ENCODE measurements at regions not wholly inside any gene's neighbourhood (a gene's known extent, or its start where the extent isn't known, plus 50 kb on each side); places are given as distances from the start of the nearest gene placed in this dataset.
A peak's percentile ranks its signal among the peaks of the same experiment; 100 is the strongest.

DNA sequence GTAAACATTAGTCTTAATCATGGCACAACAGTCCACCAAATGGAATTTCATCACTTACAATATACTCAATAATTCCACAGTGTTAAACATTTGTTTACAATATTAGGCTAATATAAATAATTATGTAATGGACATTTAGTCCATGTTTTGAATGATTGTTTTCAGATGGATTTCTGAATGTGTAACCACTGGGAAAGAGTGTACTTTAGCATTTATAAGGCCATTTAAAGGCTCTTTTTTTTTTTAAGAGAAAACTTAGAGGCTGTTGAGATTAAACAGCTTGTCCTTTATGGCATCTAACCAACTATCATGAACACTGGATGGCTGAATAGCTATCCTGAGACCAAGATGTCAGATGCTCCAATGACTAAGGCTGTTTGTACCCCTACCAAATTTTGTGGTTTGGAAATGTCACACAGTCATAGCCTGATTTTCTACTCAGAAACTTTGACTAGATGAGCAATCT lies 248.3 kb upstream of the GLI3 start:
- no peak for DNase-seq

- no peak for DNase-seq
Measured at GRCh38 chr7:42483886-42484285, 246.9 kb upstream of the GLI3 start.

- DNase-seq, result no peak
Measured at GRCh38 chr7:42479816-42480633, 243.0 kb upstream of the GLI3 start.

GRCh38 chr7:42479452-42479815 lies 242.4 kb upstream of the GLI3 start:
- DNase-seq, result no peak

GRCh38 chr7:42478717-42479116 lies 241.7 kb upstream of the GLI3 start:
- DNase-seq, result no peak

DNA sequence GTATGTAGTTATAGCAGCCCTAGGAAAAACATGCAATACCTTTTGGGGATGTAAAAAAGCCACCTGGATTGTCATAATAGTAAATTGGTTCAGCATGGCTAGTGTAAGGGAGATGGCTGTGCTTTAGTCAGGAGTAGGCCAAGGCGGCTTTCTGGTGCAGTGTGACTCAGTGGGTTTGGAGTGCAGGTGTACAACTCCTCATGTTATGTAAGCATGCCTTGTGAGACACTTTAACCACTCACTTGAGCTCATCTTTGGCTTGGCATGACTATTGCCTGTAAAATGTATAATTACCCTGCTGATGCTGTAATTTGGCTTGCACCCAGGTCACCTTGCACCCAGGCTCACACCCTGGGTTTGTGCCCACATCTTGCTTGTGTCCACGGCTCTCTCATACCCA lies 239.2 kb upstream of the GLI3 start:
- DNase-seq, result no peak

DNA sequence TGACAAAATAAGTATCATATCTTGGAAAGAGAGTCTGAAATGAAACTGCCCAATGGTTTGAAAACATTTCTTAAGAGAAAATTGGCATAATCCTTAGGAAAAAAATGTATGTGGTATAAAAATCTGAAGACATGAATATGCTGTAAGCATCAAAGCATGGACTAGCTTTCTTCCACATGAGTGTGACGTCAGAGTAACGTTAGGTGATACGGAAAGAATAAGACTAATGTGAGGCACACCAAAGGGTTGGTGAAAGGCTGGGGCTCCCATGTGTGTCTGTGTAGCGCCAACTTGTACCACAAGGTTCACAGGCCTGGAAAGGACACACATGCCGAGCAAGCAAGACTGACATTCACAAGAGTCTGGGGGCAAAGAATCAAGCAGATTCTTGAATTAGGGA lies 238.1 kb upstream of the GLI3 start:
- DNase-seq, result no peak

GRCh38 chr7:42473099-42473498 lies 236.1 kb upstream of the GLI3 start:
- no peak for DNase-seq

GRCh38 chr7:42471573-42472174 lies 234.7 kb upstream of the GLI3 start:
- DNase-seq, result no peak

DNA sequence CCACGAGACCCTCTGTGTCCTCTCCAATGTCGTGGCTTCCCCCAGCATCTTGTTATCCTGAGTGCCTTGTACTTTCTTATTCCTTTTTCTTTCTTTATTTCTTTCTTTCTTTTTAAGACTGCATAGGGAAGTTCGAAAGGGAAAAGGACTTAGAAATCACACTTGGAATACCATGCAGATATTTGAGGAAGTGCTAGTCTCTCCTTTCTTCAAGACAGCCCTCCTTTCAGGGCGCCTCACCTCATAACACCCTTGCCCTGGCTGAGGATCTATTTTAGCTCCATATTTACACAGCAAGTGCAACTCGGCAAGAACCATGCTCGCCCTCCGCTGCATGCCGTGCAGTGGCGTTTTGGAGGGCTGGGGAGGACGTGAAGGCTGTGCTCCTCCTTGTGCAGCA lies 232.3 kb upstream of the GLI3 start:
- peak; percentile 5 for DNase-seq

- DNase-seq, result no peak
Measured at GRCh38 chr7:42468471-42468870, 231.5 kb upstream of the GLI3 start.

- no peak for DNase-seq
Measured at GRCh38 chr7:42461537-42461936, 224.5 kb upstream of the GLI3 start.

DNA sequence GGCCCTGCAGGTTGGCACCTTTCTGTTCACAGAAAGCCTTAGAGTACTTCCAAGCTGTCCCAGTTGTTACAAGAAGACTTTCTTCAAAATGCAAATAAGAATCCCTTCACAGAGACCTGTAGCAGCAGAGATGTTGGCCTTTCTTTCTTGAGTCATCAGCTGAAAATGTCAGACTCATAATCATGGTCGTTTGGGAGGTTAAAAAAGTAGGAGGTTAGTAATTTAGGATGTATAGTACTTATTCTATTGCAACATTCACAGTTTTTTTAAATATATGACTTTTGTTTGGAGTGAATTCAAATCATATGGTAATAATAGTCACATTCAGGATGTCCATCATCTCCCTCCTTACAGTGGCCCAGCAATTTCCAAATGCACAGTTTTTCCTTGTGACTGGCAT lies 223.9 kb upstream of the GLI3 start:
- no peak for DNase-seq

DNA sequence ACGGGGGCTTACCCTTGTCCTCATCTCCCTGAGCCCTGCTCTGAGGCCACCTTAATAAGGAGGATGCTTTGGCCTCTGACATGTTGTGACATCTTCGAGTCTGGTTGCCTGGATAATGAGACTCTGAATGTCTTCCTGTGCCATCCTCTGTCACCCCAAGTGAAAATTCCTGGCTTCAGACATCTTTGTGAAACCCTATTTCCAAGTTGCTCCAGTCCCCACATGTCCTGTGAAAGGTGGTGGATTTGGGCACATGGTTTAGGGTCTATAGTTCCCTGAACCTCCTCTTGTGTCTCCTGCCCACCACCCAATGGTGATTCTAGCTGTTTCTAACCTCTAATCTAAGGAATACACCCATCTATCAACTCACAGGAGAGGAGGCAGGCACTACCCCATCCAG lies 223.1 kb upstream of the GLI3 start:
- DNase-seq, result no peak

DNA sequence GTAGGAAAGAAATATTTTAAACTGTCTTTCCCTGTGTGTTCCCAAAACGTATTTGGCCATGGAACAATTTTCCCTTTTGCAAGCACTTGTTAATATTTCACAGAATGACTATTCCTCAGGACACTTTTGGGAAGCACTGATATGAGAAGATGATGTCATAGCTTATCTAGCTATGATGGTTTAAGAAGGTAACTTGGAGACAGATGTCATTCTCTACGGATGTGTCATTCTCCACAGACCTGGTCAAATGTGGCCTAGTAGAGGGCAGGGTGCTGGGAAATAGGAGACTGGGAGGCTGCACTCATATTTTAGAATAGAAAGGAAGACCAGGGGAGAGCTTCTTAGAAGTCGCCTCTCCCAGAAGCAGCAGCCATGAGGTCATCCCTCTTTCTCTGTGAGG lies 220.7 kb upstream of the GLI3 start:
- DNase-seq, result no peak

- DNase-seq, result no peak
Measured at GRCh38 chr7:42456756-42457276, 219.8 kb upstream of the GLI3 start.

GRCh38 chr7:42456267-42456666 lies 219.3 kb upstream of the GLI3 start:
- DNase-seq, result no peak

GRCh38 chr7:42453931-42454361 lies 216.9 kb upstream of the GLI3 start:
- DNase-seq, result no peak

DNA sequence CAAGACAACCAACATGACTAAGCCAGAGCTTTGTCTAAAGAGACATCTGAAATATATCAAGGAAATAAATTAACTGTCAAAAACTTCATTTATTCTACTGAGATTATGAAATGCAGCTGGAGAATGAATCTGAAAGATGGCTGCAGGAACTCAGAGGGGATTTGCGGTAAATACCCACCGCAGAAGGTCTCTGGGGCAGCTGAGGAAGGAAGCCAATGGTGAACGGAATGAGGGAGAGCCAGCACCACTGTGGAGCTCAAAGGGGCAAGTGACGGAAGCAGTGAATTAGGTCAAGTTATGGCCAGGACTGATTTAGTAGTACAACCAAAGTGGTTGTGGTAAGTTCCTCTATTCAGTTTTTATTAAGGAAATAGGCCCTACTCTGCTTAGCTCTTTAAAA lies 215.3 kb upstream of the GLI3 start:
- DNase-seq, result no peak

DNA sequence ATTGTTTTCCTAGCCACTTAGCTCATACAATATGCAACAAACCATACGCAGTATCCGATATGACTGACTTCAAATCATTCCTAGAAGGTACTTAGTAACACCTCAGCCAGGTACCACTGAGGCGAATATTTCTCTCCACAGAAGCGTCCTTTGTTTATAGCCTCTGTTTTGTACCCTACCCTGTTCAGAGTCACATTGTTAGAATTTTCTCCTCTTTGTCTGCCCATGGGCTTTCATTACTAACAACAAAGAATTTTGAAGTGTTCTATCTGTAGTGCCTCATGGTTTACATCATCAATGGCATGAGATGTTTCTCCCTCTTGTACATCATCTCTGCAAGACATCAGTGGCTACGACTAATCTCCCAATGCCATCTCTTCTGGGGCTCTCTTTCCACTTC lies 212.4 kb upstream of the GLI3 start:
- DNase-seq, result no peak

GRCh38 chr7:42448901-42449300 lies 211.9 kb upstream of the GLI3 start:
- DNase-seq, result no peak

DNA sequence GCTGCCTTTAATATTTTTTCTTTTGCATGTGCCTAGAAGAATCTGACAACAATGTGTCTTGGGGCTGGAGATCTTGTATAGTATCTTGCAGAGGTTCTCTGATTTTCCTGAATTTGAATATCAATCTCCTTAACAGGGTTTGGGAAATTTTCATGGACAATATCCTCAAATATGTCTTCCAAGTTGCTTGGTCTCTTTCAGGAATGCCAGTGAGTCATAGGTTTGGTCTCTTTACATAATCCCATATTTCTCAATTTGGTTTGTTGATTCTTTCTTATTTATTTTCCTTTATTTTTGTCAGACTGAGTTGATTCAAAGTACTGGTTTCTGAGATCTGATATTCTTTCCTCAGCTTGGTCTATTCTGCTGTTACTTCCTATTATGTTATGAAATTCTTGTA lies 208.7 kb upstream of the GLI3 start:
- DNase-seq, result no peak

DNA sequence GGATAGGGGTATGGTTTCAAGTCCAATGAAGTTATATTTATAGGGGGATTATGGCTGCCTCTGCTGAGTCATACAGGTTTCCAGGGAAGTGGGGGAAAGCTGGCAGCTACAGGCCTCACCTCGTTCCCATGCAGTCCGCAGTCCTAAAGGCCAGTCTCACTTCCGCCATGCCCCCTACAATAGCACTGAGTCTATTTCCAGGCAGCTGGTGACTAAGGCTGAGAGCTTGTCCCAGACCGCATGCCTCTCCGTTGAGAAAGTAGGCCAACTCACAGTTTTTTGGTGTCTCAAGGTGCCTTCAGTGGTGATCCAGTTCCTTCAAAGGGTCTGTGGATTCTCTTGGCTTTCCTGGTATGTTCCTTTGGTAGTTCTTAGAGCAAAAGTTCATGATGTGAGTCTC lies 203.9 kb upstream of the GLI3 start:
- DNase-seq, result no peak

GRCh38 chr7:42432644-42433043 lies 195.6 kb upstream of the GLI3 start:
- no peak for DNase-seq

- DNase-seq, result no peak
Measured at GRCh38 chr7:42431873-42432272, 194.9 kb upstream of the GLI3 start.
